ENCODE measurements at regions not wholly inside any gene's neighbourhood (a gene's known extent, or its start where the extent isn't known, plus 50 kb on each side); places are given as distances from the start of the nearest gene placed in this dataset.

GRCh38 chr15:57824186-57824585 lies 117.7 kb downstream of the POLR2M start:
- no peak for DNase-seq

- no peak for DNase-seq
Observed at GRCh38 chr15:57827021-57827420, 120.5 kb downstream of the POLR2M start.

- no peak for DNase-seq
Observed at GRCh38 chr15:57827971-57828370, 121.5 kb downstream of the POLR2M start.

GRCh38 chr15:57832183-57832582 lies 125.7 kb downstream of the POLR2M start:
- no peak for DNase-seq

- no peak for DNase-seq
Observed at GRCh38 chr15:57835119-57835518, 128.6 kb downstream of the POLR2M start.

GRCh38 chr15:57849317-57849716 lies 142.8 kb downstream of the POLR2M start:
- DNase-seq = no peak

- no peak for DNase-seq
Observed at GRCh38 chr15:57854531-57854930, 148.0 kb downstream of the POLR2M start.

- no peak for DNase-seq
Observed at GRCh38 chr15:57857871-57858270, 151.4 kb downstream of the POLR2M start.

GRCh38 chr15:57859130-57859685 lies 152.7 kb downstream of the POLR2M start:
- no peak for DNase-seq

GRCh38 chr15:57861034-57861638 lies 154.6 kb downstream of the POLR2M start:
- DNase-seq = peak; percentile 67

- no peak for DNase-seq
Observed at GRCh38 chr15:57861815-57862586, 155.5 kb downstream of the POLR2M start.

- DNase-seq = no peak
Observed at GRCh38 chr15:57862761-57863160, 156.2 kb downstream of the POLR2M start.

GRCh38 chr15:57865294-57865693 lies 158.8 kb downstream of the POLR2M start:
- peak; percentile 9 for DNase-seq

- peak; percentile 75 for DNase-seq
Observed at GRCh38 chr15:57866149-57866736, 159.7 kb downstream of the POLR2M start.

GRCh38 chr15:57867970-57868798 lies 161.7 kb downstream of the POLR2M start:
- no peak for DNase-seq

- DNase-seq = no peak
Observed at GRCh38 chr15:57870667-57871066, 164.2 kb downstream of the POLR2M start.

GRCh38 chr15:57872281-57873030 lies 165.9 kb downstream of the POLR2M start:
- DNase-seq = no peak

- no peak for DNase-seq
Observed at GRCh38 chr15:57873564-57874209, 167.2 kb downstream of the POLR2M start.

GRCh38 chr15:57875347-57875746 lies 168.8 kb downstream of the POLR2M start:
- DNase-seq = no peak

GRCh38 chr15:57878573-57878972 lies 172.1 kb downstream of the POLR2M start:
- DNase-seq = no peak

GRCh38 chr15:57881361-57881760 lies 174.8 kb downstream of the POLR2M start:
- no peak for DNase-seq

- no peak for DNase-seq
Observed at GRCh38 chr15:57881972-57882371, 175.5 kb downstream of the POLR2M start.
